A673 (cell line): ENCODE measurements at regions not wholly inside any gene's neighbourhood (a gene's known extent, or its start where the extent isn't known, plus 50 kb on each side); places are given as distances from the start of the nearest gene placed in this dataset.

ENCODE experiments used
- BruUV-seq: library from RNA; stranded (reverse); fragments of 400-500 nt; replicated peaks from 2 replicates; lab custom pipeline; 2021; lab: Mats Ljungman, UMichigan
- CTCF ChIA-PET: fragments of 300-600 bp; sonication (Branson Sonifier 250); formaldehyde crosslinking; loops from one replicate; lab custom pipeline; 2022; ENCODE audit warnings: antibody characterized with exemption; lab: Charles Lee
- POLR2A ChIA-PET: fragments of 300-600 bp; sonication (Branson Sonifier 250); formaldehyde crosslinking; loops from one replicate; lab custom pipeline; 2022; ENCODE audit warnings: antibody characterized with exemption; ENCODE audit not compliant: low non-redundant PET; lab: Charles Lee
- DNase-seq: peaks from one replicate; pipeline ENCODE4 v3.0.0-alpha.2; 2015; ENCODE audit warnings: low spot score
- H3K27ac ChIP-seq: fragments of 200-600 bp; sonication (generic); 2 replicates; pipeline ENCODE4 v1.5.1; 2016; ENCODE audit warnings: mixed run types, low read depth, mild to moderate bottlenecking, mixed read lengths, antibody characterized with exemption, low read length; ENCODE audit not compliant: poor library complexity, severe bottlenecking
- H3K27me3 ChIP-seq: fragments of 200-600 bp; sonication (generic); replicated peaks from 2 replicates; pipeline ENCODE4 v1.6.1; 2017; ENCODE audit warnings: mixed run types, low read depth, mild to moderate bottlenecking, mixed read lengths, antibody characterized with exemption, low read length; ENCODE audit not compliant: insufficient read depth, poor library complexity
- H3K36me3 ChIP-seq: fragments of 200-600 bp; sonication (generic); 2 replicates; pipeline ENCODE4 v1.6.1; 2016; ENCODE audit warnings: mixed run types, mild to moderate bottlenecking, mixed read lengths, antibody characterized with exemption, low read length; ENCODE audit not compliant: insufficient read depth, poor library complexity, severe bottlenecking
- H3K4me1 ChIP-seq: fragments of 200-600 bp; sonication (generic); 2 replicates; pipeline ENCODE4 v1.6.1; 2017; ENCODE audit warnings: mixed run types, mild to moderate bottlenecking, mixed read lengths, antibody characterized with exemption, low read length; ENCODE audit not compliant: insufficient read depth, poor library complexity, severe bottlenecking
- H3K4me3 ChIP-seq: fragments of 200-600 bp; sonication (generic); 2 replicates; pipeline ENCODE4 v1.5.1; 2016; ENCODE audit warnings: low read depth, mixed run types, mild to moderate bottlenecking, mixed read lengths, low read length; ENCODE audit not compliant: poor library complexity, severe bottlenecking
- H3K9me3 ChIP-seq: fragments of 200-600 bp; sonication (generic); 2 replicates; pipeline ENCODE4 v1.6.1; 2016; ENCODE audit warnings: mixed run types, low read depth, mild to moderate bottlenecking, mixed read lengths, antibody characterized with exemption, low read length; ENCODE audit not compliant: poor library complexity, severe bottlenecking
- CTCF ChIP-seq: fragments of 300-800, 200-600 bp; sonication (generic); conservative IDR thresholded peaks from 2 replicates; pipeline ENCODE4 v1.5.1; 2017; ENCODE audit warnings: low read depth, mild to moderate bottlenecking, antibody characterized with exemption, low read length, moderate library complexity, mixed read lengths
- EZH2 ChIP-seq: fragments of 200-600 bp; sonication (generic); IDR thresholded peaks from 2 replicates; pipeline ENCODE4 v1.6.1; 2017; ENCODE audit warnings: borderline replicate concordance, low read depth, mild to moderate bottlenecking, mixed read lengths, antibody characterized with exemption, low read length; ENCODE audit not compliant: poor library complexity, severe bottlenecking
- intact Hi-C: fragments of 100-400 bp; cut with micrococcal nuclease; formaldehyde crosslinking; loops from one replicate; pipeline ENCODE4 v1.10.0; 2022; ENCODE audit not compliant: unreplicated experiment

- H3K27me3 ChIP-seq, result no peaks in the 10 kb centered on the region
- BruUV-seq, result no TSS peak
- no peak overlapping the region for H3K4me3 ChIP-seq
- no peak for TF ChIP-seq EZH2
- no peak for TF ChIP-seq CTCF
- CTCF ChIA-PET, result no interaction called here
- no peaks in the 10 kb centered on the region for H3K9me3 ChIP-seq
- intact Hi-C loops, result no loop called here
- no peak overlapping the region for H3K27ac ChIP-seq
- POLR2A ChIA-PET, result no interaction called here
- no peaks in the 10 kb centered on the region for H3K36me3 ChIP-seq
- DNase-seq, result no peak
- H3K4me1 ChIP-seq, result no peaks in the 10 kb centered on the region
Measured at GRCh38 chr3:24741506-24741905, 246.9 kb upstream of the THRB start.

- ChIA-PET POLR2A (no interaction called here), CTCF (no interaction called here)
- no peak for DNase-seq
- TF ChIP-seq CTCF (no peak), EZH2 (no peak)
- Histone ChIP-seq H3K9me3 (no peaks in the 10 kb centered on the region), H3K4me1 (no peaks in the 10 kb centered on the region), H3K27ac (no peak overlapping the region), H3K4me3 (no peak overlapping the region), H3K36me3 (no peaks in the 10 kb centered on the region), H3K27me3 (peaks cover 17% of the 10 kb centered on the region)
- BruUV-seq, result no TSS peak
- intact Hi-C loops, result no loop called here
Measured at GRCh38 chr3:24748520-24748919, 253.9 kb upstream of the THRB start.

GRCh38 chr3:24751020-24751419 is 256.4 kb upstream of the THRB start:
- DNase-seq, result no peak
- Histone ChIP-seq H3K27me3 (peaks cover 17% of the 10 kb centered on the region), H3K4me1 (no peaks in the 10 kb centered on the region), H3K4me3 (no peak overlapping the region), H3K27ac (no peak overlapping the region), H3K36me3 (no peaks in the 10 kb centered on the region), H3K9me3 (no peaks in the 10 kb centered on the region)
- TF ChIP-seq CTCF, result no peak
- no peak for TF ChIP-seq EZH2
- intact Hi-C loops, result no loop called here
- ChIA-PET CTCF (no interaction called here), POLR2A (no interaction called here)
- no TSS peak for BruUV-seq
